ENCODE measurements at regions not wholly inside any gene's neighbourhood (a gene's known extent, or its start where the extent isn't known, plus 50 kb on each side); places are given as distances from the start of the nearest gene placed in this dataset.
"Not testable (repeated sequence)": the region's sequence is repeated elsewhere in the genome, so short reads cannot be mapped to it uniquely, and the experiment has no call there.

GRCh38 chr11:23781803-23782560, 714.9 kb upstream of the LUZP2 start:
- Mint-ChIP-seq H3K27me3 (ENCODE audit: insufficient read depth) (no peaks in the 10 kb centered on the region; the same call in 1 of the 2 replicates), H3K27ac (no peak overlapping the region), H3K4me1 (ENCODE audit: low read depth) (peaks cover 26% of the 10 kb centered on the region), H3K4me3 (no peak overlapping the region), H3K9me3 (no peaks in the 10 kb centered on the region), H3K36me3 (ENCODE audit: low read depth) (no peaks in the 10 kb centered on the region)
- no peak for DNase-seq
- TF ChIP-seq CTCF (IDR thresholded peaks at IDR 0.05), result no peak

GRCh38 chr11:23786974-23787373, 709.9 kb upstream of the LUZP2 start:
- H3K4me1 Mint-ChIP-seq (ENCODE audit: low read depth), result peaks cover 28% of the 10 kb centered on the region
- H3K9me3 Mint-ChIP-seq; H3K27me3 Mint-ChIP-seq (ENCODE audit: insufficient read depth); H3K27ac Mint-ChIP-seq; H3K4me3 Mint-ChIP-seq; DNase-seq; H3K36me3 Mint-ChIP-seq (ENCODE audit: low read depth): not testable (repeated sequence)

DNA sequence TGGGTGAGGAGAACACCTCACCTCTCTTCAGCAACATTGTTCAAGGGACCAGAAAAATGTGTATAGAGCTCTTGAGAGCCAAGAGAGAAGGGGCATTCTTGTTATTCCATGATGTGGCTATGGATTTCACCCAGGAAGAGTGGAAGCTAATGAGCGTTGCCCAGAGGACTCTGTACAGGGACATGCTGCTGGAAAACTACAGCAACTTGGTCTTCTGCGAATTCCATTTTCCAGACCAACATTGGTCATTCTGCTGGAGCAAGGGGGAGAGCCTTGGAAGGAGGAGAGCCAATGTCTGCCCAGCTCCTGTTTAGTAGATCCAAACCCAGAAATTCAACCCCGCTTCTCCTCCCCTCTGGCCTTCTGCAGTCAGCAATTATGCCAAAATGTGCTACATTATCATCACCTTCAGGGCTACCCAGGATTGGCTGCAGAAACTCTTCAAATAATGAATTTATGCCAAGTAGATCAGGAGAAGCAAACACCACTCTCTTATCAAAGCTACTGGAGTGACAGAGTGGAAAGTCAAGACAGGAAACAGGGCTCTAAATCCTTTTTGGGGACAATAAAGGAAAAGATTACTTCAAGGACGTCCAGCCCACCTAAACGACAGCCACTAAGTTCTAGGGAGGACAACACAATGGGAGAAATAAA, 707.5 kb upstream of the LUZP2 start:
- Mint-ChIP-seq H3K27me3 (ENCODE audit: insufficient read depth) (no peaks in the 10 kb centered on the region; the same call in 1 of the 2 replicates), H3K9me3 (no peaks in the 10 kb centered on the region), H3K36me3 (ENCODE audit: low read depth) (no peaks in the 10 kb centered on the region), H3K4me3 (peak overlapping the region; percentile 25; the same call in 1 of the 2 replicates), H3K4me1 (ENCODE audit: low read depth) (peaks cover 28% of the 10 kb centered on the region), H3K27ac (peak overlapping the region; percentile 61)
- TF ChIP-seq CTCF (IDR thresholded peaks at IDR 0.05), result no peak
- DNase-seq, result no peak

- Mint-ChIP-seq H3K27me3 (ENCODE audit: insufficient read depth) (no peaks in the 10 kb centered on the region), H3K36me3 (ENCODE audit: low read depth) (no peaks in the 10 kb centered on the region), H3K4me1 (ENCODE audit: low read depth) (peaks cover 28% of the 10 kb centered on the region), H3K9me3 (no peaks in the 10 kb centered on the region), H3K27ac (peak overlapping the region; percentile 61), H3K4me3 (peak overlapping the region; percentile 25; the same call in 1 of the 2 replicates)
- no peak for TF ChIP-seq CTCF (IDR thresholded peaks at IDR 0.05)
- DNase-seq, result peak; percentile 56
These were observed 706.9 kb upstream of the LUZP2 start for GRCh38 chr11:23789938-23790371.

DNA sequence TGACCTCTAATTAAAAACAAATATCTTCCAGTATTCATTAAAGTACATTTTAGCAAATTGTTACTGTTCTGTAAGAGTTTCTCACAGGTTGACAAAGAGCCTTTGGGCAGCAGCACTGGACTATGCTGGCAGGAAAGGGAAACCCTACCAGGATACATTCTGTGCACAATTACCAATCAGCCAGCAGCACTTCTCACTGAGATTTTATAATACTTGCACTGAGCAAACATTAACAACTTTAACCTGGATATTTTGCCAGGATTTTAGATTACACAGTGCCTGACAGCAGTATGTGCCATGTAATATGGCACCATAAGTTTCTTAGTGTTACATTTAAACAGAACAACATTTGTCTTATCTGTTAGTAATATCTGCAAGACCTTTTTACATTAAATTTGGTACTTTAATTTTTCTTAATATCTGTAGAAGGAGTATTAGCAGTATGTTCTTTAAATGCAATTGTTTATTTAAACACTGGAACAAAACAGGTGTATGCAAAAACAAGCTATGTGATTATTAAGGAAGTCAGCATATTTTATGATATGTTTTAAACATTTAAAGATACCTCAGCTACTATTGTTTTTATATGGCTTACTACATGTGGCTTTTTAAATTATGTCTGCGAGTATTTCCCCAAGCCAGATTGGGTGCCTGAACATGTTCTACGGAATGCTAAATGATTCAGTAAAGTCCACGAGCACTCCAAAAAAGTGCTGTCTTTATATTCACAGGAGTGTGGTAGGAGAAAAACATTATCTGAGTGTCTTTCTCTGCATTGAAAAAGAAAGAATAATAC, 699.0 kb upstream of the LUZP2 start:
- H3K4me1 Mint-ChIP-seq (ENCODE audit: low read depth), result no peaks in the 10 kb centered on the region

More for the DNA sequence above, 699.0 kb upstream of the LUZP2 start:
- no peaks in the 10 kb centered on the region for H3K9me3 Mint-ChIP-seq
- TF ChIP-seq CTCF (IDR thresholded peaks at IDR 0.05), result no peak
- no peaks in the 10 kb centered on the region for H3K36me3 Mint-ChIP-seq (ENCODE audit: low read depth)
- H3K4me3 Mint-ChIP-seq, result no peak overlapping the region
- H3K27me3 Mint-ChIP-seq (ENCODE audit: insufficient read depth), result no peaks in the 10 kb centered on the region; the same call in 1 of the 2 replicates
- H3K27ac Mint-ChIP-seq, result no peak overlapping the region
- no peak for DNase-seq

Measured in HFFc6 (cell line).